NCI-H748 treated with DMSO at 0.1 percent for 48 hours (cell line): ENCODE measurements at regions not wholly inside any gene's neighbourhood (a gene's known extent, or its start where the extent isn't known, plus 50 kb on each side); places are given as distances from the start of the nearest gene placed in this dataset.

Experiments used
- DNase-seq: peaks from one replicate; lab custom pipeline; 2025; lab: John Stamatoyannopoulos, UW

- DNase-seq = no peak
These were observed 124.3 kb upstream of the UMPS start for GRCh38 chr3:124605781-124606579.

- DNase-seq = no peak
These were observed 123.1 kb upstream of the UMPS start for GRCh38 chr3:124607163-124607562.

GRCh38 chr3:124609402-124609801 lies 120.8 kb upstream of the UMPS start:
- DNase-seq = no peak

- no peak for DNase-seq
These were observed 120.1 kb upstream of the UMPS start for GRCh38 chr3:124610130-124610529.

GRCh38 chr3:124611520-124611919 lies 118.7 kb upstream of the UMPS start:
- DNase-seq = no peak

GRCh38 chr3:124615896-124616543 lies 114.2 kb upstream of the UMPS start:
- no peak for DNase-seq

GRCh38 chr3:124617177-124617576 lies 113.1 kb upstream of the UMPS start:
- DNase-seq = no peak

- DNase-seq = no peak
These were observed 110.2 kb upstream of the UMPS start for GRCh38 chr3:124619887-124620599.

GRCh38 chr3:124620600-124621063 lies 109.6 kb upstream of the UMPS start:
- no peak for DNase-seq

- no peak for DNase-seq
These were observed 108.8 kb upstream of the UMPS start for GRCh38 chr3:124621498-124621897.

- no peak for DNase-seq
These were observed 105.2 kb upstream of the UMPS start for GRCh38 chr3:124625074-124625473.

- DNase-seq = no peak
These were observed 102.7 kb upstream of the UMPS start for GRCh38 chr3:124627501-124627908.

GRCh38 chr3:124628863-124629262 lies 101.4 kb upstream of the UMPS start:
- no peak for DNase-seq

- no peak for DNase-seq
These were observed 100.8 kb upstream of the UMPS start for GRCh38 chr3:124629497-124629896.

GRCh38 chr3:124630960-124631359 lies 99.3 kb upstream of the UMPS start:
- DNase-seq = no peak

- no peak for DNase-seq
These were observed 98.5 kb upstream of the UMPS start for GRCh38 chr3:124631727-124632126.

GRCh38 chr3:124632566-124633140 lies 97.6 kb upstream of the UMPS start:
- no peak for DNase-seq

- DNase-seq = no peak
These were observed 96.7 kb upstream of the UMPS start for GRCh38 chr3:124633524-124633923.

GRCh38 chr3:124634210-124635168 lies 95.8 kb upstream of the UMPS start:
- DNase-seq = no peak

GRCh38 chr3:124635169-124635539 lies 95.1 kb upstream of the UMPS start:
- DNase-seq = no peak

- no peak for DNase-seq
These were observed 94.0 kb upstream of the UMPS start for GRCh38 chr3:124636101-124636862.
